Glutamatergic neuron (in vitro differentiated cells): ENCODE measurements at regions not wholly inside any gene's neighbourhood (a gene's known extent, or its start where the extent isn't known, plus 50 kb on each side); places are given as distances from the start of the nearest gene placed in this dataset.

Experiments used
- DNase-seq: peaks from one replicate; pipeline ENCODE4 v3.0.0; 2022
- H3K27ac Mint-ChIP-seq: one replicate; pipeline ENCODE4 v1.8.0; 2020; ENCODE audit warnings: mild to moderate bottlenecking, mixed read lengths, inconsistent platforms; ENCODE audit not compliant: unreplicated experiment
- H3K27me3 Mint-ChIP-seq: one replicate; pipeline ENCODE4 v1.8.0; 2020; ENCODE audit warnings: mild to moderate bottlenecking, moderate library complexity, mixed read lengths, inconsistent platforms; ENCODE audit not compliant: unreplicated experiment
- H3K36me3 Mint-ChIP-seq: one replicate; pipeline ENCODE4 v1.8.0; 2020; ENCODE audit warnings: mild to moderate bottlenecking, mixed read lengths, inconsistent platforms; ENCODE audit not compliant: unreplicated experiment
- H3K4me1 Mint-ChIP-seq: one replicate; pipeline ENCODE4 v1.8.0; 2020; ENCODE audit warnings: mild to moderate bottlenecking, low read depth, mixed read lengths, inconsistent platforms; ENCODE audit not compliant: unreplicated experiment
- H3K4me3 Mint-ChIP-seq: one replicate; pipeline ENCODE4 v1.8.0; 2020; ENCODE audit warnings: mild to moderate bottlenecking, mixed read lengths, inconsistent platforms; ENCODE audit not compliant: unreplicated experiment
- H3K9me3 Mint-ChIP-seq: one replicate; pipeline ENCODE4 v1.8.0; 2020; ENCODE audit warnings: mild to moderate bottlenecking, moderate library complexity, mixed read lengths, inconsistent platforms; ENCODE audit not compliant: unreplicated experiment
- TF ChIP-seq, protein P1 (sequence below): fragments of 200-600 bp; sonication (generic); IDR thresholded peaks from one replicate; pipeline ENCODE4 v1.5.0; 2021; ENCODE audit not compliant: partially characterized antibody, unreplicated experiment

DNA sequence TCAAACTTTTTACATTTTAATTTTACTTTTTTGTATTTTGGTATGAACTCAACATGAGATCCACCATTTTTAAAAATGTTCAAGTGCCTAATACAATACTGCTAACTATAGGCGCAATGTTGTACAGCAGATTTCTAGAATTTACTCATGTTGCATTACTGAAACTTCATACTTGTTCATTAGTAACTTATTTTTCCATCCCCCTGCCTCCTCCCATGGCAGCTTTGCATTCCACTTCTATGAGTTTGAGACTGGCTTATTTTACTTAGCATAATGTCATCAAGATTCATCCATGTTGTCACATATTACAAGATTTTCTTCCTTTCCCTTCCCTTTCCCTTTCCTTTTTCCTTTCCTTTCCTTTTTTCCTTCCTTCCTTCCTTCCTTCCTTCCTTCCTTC lies 825.9 kb downstream of the SLC16A7 start:
- no peaks in the 10 kb centered on the region for H3K9me3 Mint-ChIP-seq
- H3K4me3 Mint-ChIP-seq, result no peak overlapping the region
- no peaks in the 10 kb centered on the region for H3K4me1 Mint-ChIP-seq
- DNase-seq, result no peak
- H3K27me3 Mint-ChIP-seq, result no peaks in the 10 kb centered on the region
- H3K36me3 Mint-ChIP-seq, result no peaks in the 10 kb centered on the region
- no peak overlapping the region for H3K27ac Mint-ChIP-seq
- TF ChIP-seq, protein P1, sequence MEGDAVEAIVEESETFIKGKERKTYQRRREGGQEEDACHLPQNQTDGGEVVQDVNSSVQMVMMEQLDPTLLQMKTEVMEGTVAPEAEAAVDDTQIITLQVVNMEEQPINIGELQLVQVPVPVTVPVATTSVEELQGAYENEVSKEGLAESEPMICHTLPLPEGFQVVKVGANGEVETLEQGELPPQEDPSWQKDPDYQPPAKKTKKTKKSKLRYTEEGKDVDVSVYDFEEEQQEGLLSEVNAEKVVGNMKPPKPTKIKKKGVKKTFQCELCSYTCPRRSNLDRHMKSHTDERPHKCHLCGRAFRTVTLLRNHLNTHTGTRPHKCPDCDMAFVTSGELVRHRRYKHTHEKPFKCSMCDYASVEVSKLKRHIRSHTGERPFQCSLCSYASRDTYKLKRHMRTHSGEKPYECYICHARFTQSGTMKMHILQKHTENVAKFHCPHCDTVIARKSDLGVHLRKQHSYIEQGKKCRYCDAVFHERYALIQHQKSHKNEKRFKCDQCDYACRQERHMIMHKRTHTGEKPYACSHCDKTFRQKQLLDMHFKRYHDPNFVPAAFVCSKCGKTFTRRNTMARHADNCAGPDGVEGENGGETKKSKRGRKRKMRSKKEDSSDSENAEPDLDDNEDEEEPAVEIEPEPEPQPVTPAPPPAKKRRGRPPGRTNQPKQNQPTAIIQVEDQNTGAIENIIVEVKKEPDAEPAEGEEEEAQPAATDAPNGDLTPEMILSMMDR, result no peak

DNA sequence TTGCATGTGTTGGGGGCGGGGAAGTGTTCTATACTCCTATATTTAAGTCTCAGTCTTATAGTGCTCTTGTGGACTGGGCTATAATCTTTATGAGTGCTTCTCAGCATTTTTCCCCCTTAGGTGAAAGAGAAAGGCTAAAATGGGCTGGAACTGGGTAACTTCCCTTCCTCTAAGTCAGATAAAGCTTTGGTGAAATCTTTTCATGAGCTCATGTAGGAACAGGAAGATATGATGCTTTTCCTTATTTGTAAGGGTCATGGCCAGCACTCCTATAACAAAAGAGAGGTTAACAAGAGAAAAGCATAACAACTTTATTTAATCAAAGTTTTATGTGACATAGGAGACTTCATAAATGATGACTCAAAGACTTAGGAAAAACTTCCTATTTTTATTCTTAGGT lies 841.5 kb downstream of the SLC16A7 start:
- Mint-ChIP-seq H3K36me3 (no peaks in the 10 kb centered on the region), H3K27ac (no peak overlapping the region), H3K4me1 (no peaks in the 10 kb centered on the region), H3K4me3 (no peak overlapping the region), H3K9me3 (no peaks in the 10 kb centered on the region), H3K27me3 (no peaks in the 10 kb centered on the region)
- TF ChIP-seq, protein P1, result no peak
- no peak for DNase-seq

DNA sequence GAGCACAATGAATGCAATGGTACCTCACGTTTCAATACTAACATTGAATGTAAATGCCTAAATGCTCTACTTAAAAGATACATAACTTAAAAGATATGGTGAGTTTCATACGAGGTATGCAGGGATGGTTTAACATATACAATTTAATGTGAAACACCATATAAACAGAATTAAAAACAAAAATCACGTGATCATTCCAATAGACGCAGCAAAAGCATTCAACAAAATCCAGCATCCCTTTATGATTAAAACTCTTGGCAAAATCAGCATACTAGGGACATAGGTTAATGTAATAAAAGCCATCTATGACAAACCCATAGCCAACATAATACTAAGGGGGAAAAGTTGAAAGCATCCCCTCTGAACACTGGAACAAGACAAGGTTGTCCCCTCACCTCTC lies 845.7 kb downstream of the SLC16A7 start:
- Mint-ChIP-seq H3K27me3 (no peaks in the 10 kb centered on the region), H3K4me1 (no peaks in the 10 kb centered on the region), H3K27ac (no peak overlapping the region), H3K9me3 (no peaks in the 10 kb centered on the region), H3K36me3 (no peaks in the 10 kb centered on the region), H3K4me3 (no peak overlapping the region)
- no peak for DNase-seq
- TF ChIP-seq, protein P1, result no peak

DNA sequence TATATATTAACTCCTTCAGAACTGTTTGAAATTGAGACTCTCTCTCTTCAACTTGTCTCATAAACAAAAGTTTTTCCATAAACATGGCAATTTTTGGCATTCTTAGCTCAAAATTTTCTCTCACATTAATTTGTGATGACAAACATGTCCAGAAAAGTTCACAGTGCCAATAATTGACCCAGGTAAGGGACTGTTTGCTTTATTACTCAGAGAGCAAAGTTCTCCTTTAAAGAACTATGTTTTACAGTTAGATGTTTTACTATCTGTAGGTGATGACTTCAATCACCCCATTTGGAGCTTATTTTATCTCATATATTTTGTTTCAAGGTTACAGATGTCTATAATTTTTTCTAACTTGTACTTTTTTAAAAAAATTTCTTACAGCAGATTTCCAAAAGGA lies 855.6 kb downstream of the SLC16A7 start:
- Mint-ChIP-seq H3K27ac (no peak overlapping the region), H3K4me1 (no peaks in the 10 kb centered on the region), H3K9me3 (no peaks in the 10 kb centered on the region), H3K36me3 (no peaks in the 10 kb centered on the region), H3K27me3 (no peaks in the 10 kb centered on the region), H3K4me3 (no peak overlapping the region)
- no peak for DNase-seq
- TF ChIP-seq, protein P1, result no peak

DNA sequence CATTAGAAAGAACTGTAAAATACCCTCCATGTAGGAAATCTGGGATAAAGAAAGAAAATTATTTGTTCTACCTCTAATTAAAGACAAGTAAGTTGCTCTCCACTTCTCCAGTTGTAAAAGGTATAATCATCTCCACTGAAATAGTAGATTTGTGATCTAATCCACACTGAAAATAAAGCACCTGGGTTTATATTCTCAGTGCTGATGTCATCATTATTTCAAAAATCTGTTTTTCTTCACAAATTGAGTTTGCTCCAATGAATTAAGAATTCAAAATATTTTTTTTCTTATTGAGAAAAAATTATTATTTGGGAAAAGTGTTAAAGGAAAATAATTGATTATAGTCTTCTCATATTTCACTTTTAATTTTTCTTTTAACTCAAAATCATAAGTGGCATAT lies 869.2 kb downstream of the SLC16A7 start:
- H3K4me3 Mint-ChIP-seq, result no peak overlapping the region
- H3K27me3 Mint-ChIP-seq, result no peaks in the 10 kb centered on the region
- H3K9me3 Mint-ChIP-seq, result no peaks in the 10 kb centered on the region
- H3K27ac Mint-ChIP-seq, result no peak overlapping the region
- H3K36me3 Mint-ChIP-seq, result no peaks in the 10 kb centered on the region
- TF ChIP-seq, protein P1, result no peak
- no peak for DNase-seq
- no peaks in the 10 kb centered on the region for H3K4me1 Mint-ChIP-seq
